Esophagus squamous epithelium (tissue), 4 donors: ENCODE measurements at regions not wholly inside any gene's neighbourhood (a gene's known extent, or its start where the extent isn't known, plus 50 kb on each side); places are given as distances from the start of the nearest gene placed in this dataset.

Experiments
- CTCF ChIP-seq, 6 experiments: fragments of 450-650 bp in 4 of 6; fragments of 200-600 bp in 2 of 6; sonication (generic) in 2 of 6; IDR thresholded peaks; one replicate each; pipeline ENCODE4 v1.5.1; 2016 to 2019; ENCODE audit warnings: antibody characterized with exemption in 6 of 6, mild to moderate bottlenecking in 4 of 6, moderate library complexity in 4 of 6
- POLR2A ChIP-seq, 4 donors: fragments of 450-650 bp; IDR thresholded peaks; one replicate each; pipeline ENCODE4 v1.6.1; 2017; ENCODE audit warnings: antibody characterized with exemption in 4 of 4, mild to moderate bottlenecking in 4 of 4, moderate library complexity in 3 of 4

DNA sequence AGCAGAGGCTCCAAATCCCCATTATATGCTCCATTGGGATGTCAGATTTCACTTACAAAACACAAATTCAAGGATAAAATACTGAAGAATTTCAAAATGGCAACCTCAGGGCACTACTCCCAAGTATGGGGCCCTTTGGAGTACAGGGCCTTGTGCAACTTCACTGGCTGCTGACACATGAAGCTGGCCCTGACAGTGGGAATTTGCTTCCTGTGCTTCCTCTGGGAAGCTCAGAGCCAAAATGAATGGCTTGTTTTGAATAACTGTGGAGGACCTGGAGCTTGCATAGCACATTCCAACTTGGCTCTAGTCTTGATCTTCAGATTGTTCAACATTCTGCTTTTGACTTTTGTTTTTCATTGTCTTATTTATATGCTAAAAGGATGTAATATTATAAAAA lies 52.3 kb upstream of the HNF1B start:
- no peak for TF ChIP-seq CTCF (IDR thresholded peaks at IDR 0.05)
- TF ChIP-seq POLR2A (IDR thresholded peaks at IDR 0.05): no peak
